Gastroesophageal sphincter (tissue), 3 donors: ENCODE measurements at regions not wholly inside any gene's neighbourhood (a gene's known extent, or its start where the extent isn't known, plus 50 kb on each side); places are given as distances from the start of the nearest gene placed in this dataset.

ENCODE experiments used
- EP300 ChIP-seq: sonication (generic); formaldehyde crosslinking; IDR thresholded peaks from one replicate; pipeline ENCODE4 v1.6.1; 2017; ENCODE audit warnings: antibody characterized with exemption, mild to moderate bottlenecking
- POLR2A ChIP-seq, 2 donors: fragments of 450-650 bp; IDR thresholded peaks; one replicate each; pipeline ENCODE4 v1.6.1; 2017; ENCODE audit warnings: antibody characterized with exemption in 2 of 2, mild to moderate bottlenecking in 2 of 2, moderate library complexity in 1 of 2
- POLR2AphosphoS5 ChIP-seq: sonication (generic); formaldehyde crosslinking; IDR thresholded peaks from one replicate; pipeline ENCODE4 v1.6.1; 2017; ENCODE audit warnings: antibody characterized with exemption
- TF ChIP-seq, protein P1 (sequence below), 4 experiments: fragments of 200-600 bp in 2 of 4; fragments of 450-650 bp in 2 of 4; sonication (generic) in 1 of 4; IDR thresholded peaks; one replicate each; pipeline ENCODE4 v1.5.1; 2017 to 2019; ENCODE audit warnings: antibody characterized with exemption in 4 of 4, mild to moderate bottlenecking in 2 of 4, moderate library complexity in 2 of 4

DNA sequence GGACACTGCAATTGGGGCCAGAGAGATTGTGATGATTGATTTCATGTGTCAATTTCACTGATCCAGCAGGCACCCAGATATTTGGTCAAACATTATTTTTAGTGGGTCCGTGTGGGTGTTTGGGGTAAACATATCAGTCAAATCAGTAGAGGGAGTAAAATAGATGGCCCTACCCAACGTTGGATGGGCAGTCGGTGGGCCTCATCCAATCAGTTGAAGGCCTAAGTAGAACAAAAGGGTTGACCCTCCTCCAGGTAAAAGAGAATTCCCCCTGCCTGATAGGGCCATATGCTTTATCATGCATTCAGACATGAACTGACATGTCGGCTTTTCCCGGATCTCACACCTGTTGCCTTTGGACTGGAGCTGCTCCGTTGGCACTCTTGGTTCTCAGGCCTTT is 195.1 kb upstream of the CAND1 start:
- TF ChIP-seq, protein P1, sequence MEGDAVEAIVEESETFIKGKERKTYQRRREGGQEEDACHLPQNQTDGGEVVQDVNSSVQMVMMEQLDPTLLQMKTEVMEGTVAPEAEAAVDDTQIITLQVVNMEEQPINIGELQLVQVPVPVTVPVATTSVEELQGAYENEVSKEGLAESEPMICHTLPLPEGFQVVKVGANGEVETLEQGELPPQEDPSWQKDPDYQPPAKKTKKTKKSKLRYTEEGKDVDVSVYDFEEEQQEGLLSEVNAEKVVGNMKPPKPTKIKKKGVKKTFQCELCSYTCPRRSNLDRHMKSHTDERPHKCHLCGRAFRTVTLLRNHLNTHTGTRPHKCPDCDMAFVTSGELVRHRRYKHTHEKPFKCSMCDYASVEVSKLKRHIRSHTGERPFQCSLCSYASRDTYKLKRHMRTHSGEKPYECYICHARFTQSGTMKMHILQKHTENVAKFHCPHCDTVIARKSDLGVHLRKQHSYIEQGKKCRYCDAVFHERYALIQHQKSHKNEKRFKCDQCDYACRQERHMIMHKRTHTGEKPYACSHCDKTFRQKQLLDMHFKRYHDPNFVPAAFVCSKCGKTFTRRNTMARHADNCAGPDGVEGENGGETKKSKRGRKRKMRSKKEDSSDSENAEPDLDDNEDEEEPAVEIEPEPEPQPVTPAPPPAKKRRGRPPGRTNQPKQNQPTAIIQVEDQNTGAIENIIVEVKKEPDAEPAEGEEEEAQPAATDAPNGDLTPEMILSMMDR (IDR thresholded peaks at IDR 0.05): no peak
- TF ChIP-seq POLR2AphosphoS5 (no peak), POLR2A (IDR thresholded peaks at IDR 0.05) (no peak), EP300 (no peak)
